ENCODE measurements at regions not wholly inside any gene's neighbourhood (a gene's known extent, or its start where the extent isn't known, plus 50 kb on each side); places are given as distances from the start of the nearest gene placed in this dataset.

GRCh38 chr15:35910227-35910626, 364.3 kb upstream of the DPH6 start:
- H4K20me1 ChIP-seq (ENCODE audit: insufficient read depth) = no peaks in the 10 kb centered on the region
- no peak overlapping the region for H3K27ac ChIP-seq
- H2AFZ ChIP-seq (ENCODE audit: low read depth) = no peak overlapping the region
- H3K9ac ChIP-seq = no peak overlapping the region
- H3K4me1 ChIP-seq (ENCODE audit: low read depth, poor library complexity, severe bottlenecking) = no peaks in the 10 kb centered on the region
- no peak for TF ChIP-seq CTCF (conservative IDR thresholded peaks at IDR 0.05; ENCODE audit: low read depth, low read length)
- no peaks in the 10 kb centered on the region for H3K36me3 ChIP-seq (ENCODE audit: insufficient read depth)
- H3K4me3 ChIP-seq (IDR thresholded peaks at IDR 0.05; ENCODE audit: insufficient read depth, low read depth, low read length) = no peak overlapping the region
- H3K4me2 ChIP-seq = no peak overlapping the region
- H3K79me2 ChIP-seq (ENCODE audit: insufficient read depth, low read depth) = no peaks in the 10 kb centered on the region
- no peaks in the 10 kb centered on the region for H3K27me3 ChIP-seq (ENCODE audit: insufficient read depth, low read depth)

- Histone ChIP-seq H4K20me1 (ENCODE audit: insufficient read depth) (no peaks in the 10 kb centered on the region), H3K36me3 (ENCODE audit: insufficient read depth) (no peaks in the 10 kb centered on the region), H2AFZ (ENCODE audit: low read depth) (no peak overlapping the region), H3K4me2 (no peak overlapping the region), H3K4me3 (IDR thresholded peaks at IDR 0.05; ENCODE audit: insufficient read depth, low read depth, low read length) (no peak overlapping the region), H3K27me3 (ENCODE audit: insufficient read depth, low read depth) (no peaks in the 10 kb centered on the region), H3K27ac (no peak overlapping the region), H3K4me1 (ENCODE audit: low read depth, poor library complexity, severe bottlenecking) (no peaks in the 10 kb centered on the region), H3K79me2 (ENCODE audit: insufficient read depth, low read depth) (no peaks in the 10 kb centered on the region), H3K9ac (no peak overlapping the region)
- no peak for TF ChIP-seq CTCF (conservative IDR thresholded peaks at IDR 0.05; ENCODE audit: low read depth, low read length)
Measured at GRCh38 chr15:35911052-35911777, 365.2 kb upstream of the DPH6 start.

- Histone ChIP-seq H3K4me1 (ENCODE audit: low read depth, poor library complexity, severe bottlenecking) (no peaks in the 10 kb centered on the region), H2AFZ (ENCODE audit: low read depth) (no peak overlapping the region), H3K9ac (no peak overlapping the region), H3K79me2 (ENCODE audit: insufficient read depth, low read depth) (no peaks in the 10 kb centered on the region), H3K27me3 (ENCODE audit: insufficient read depth, low read depth) (no peaks in the 10 kb centered on the region), H3K4me2 (no peak overlapping the region), H3K27ac (no peak overlapping the region), H4K20me1 (ENCODE audit: insufficient read depth) (no peaks in the 10 kb centered on the region), H3K36me3 (ENCODE audit: insufficient read depth) (no peaks in the 10 kb centered on the region), H3K4me3 (IDR thresholded peaks at IDR 0.05; ENCODE audit: insufficient read depth, low read depth, low read length) (no peak overlapping the region)
- TF ChIP-seq CTCF (conservative IDR thresholded peaks at IDR 0.05; ENCODE audit: low read depth, low read length) = no peak
Measured at GRCh38 chr15:35912196-35912595, 366.2 kb upstream of the DPH6 start.

GRCh38 chr15:35914573-35914972, 368.6 kb upstream of the DPH6 start:
- H3K27me3 ChIP-seq (ENCODE audit: insufficient read depth, low read depth) = no peaks in the 10 kb centered on the region
- H4K20me1 ChIP-seq (ENCODE audit: insufficient read depth) = no peaks in the 10 kb centered on the region
- H3K4me2 ChIP-seq = no peak overlapping the region
- H3K79me2 ChIP-seq (ENCODE audit: insufficient read depth, low read depth) = no peaks in the 10 kb centered on the region
- no peaks in the 10 kb centered on the region for H3K36me3 ChIP-seq (ENCODE audit: insufficient read depth)
- no peak overlapping the region for H2AFZ ChIP-seq (ENCODE audit: low read depth)
- H3K9ac ChIP-seq = no peak overlapping the region
- H3K4me3 ChIP-seq (IDR thresholded peaks at IDR 0.05; ENCODE audit: insufficient read depth, low read depth, low read length) = no peak overlapping the region
- H3K27ac ChIP-seq = no peak overlapping the region
- no peaks in the 10 kb centered on the region for H3K4me1 ChIP-seq (ENCODE audit: low read depth, poor library complexity, severe bottlenecking)
- TF ChIP-seq CTCF (conservative IDR thresholded peaks at IDR 0.05; ENCODE audit: low read depth, low read length) = no peak

Measured in KMS-11 (cell line).